Subcutaneous abdominal adipose tissue (tissue), 5 donors: ENCODE measurements at regions not wholly inside any gene's neighbourhood (a gene's known extent, or its start where the extent isn't known, plus 50 kb on each side); places are given as distances from the start of the nearest gene placed in this dataset.

Source experiments
- H3K27ac ChIP-seq: one replicate; pipeline ENCODE4 v1.7.0; 2013; ENCODE audit warnings: low read depth, mild to moderate bottlenecking, inconsistent platforms, low read length, moderate library complexity
- H3K27me3 ChIP-seq, 5 donors: one replicate each; pipeline ENCODE4 v1.7.0; 2013; ENCODE audit warnings: low read length in 5 of 5, inconsistent platforms in 1 of 5; ENCODE audit not compliant: control insufficient read depth in 5 of 5, insufficient read depth in 4 of 5
- H3K36me3 ChIP-seq, 5 donors: one replicate each; pipeline ENCODE4 v1.7.0; 2013; ENCODE audit warnings: low read length in 5 of 5; ENCODE audit not compliant: control insufficient read depth in 5 of 5, insufficient read depth in 5 of 5
- H3K4me1 ChIP-seq, 5 donors: one replicate each; pipeline ENCODE4 v1.7.0; 2013; ENCODE audit warnings: low read length in 5 of 5, mild to moderate bottlenecking in 3 of 5, moderate library complexity in 1 of 5; ENCODE audit not compliant: control insufficient read depth in 5 of 5, insufficient read depth in 5 of 5
- H3K4me3 ChIP-seq, 5 donors: one replicate each; pipeline ENCODE4 v1.7.0; 2013; ENCODE audit warnings: low read length in 5 of 5, low read depth in 1 of 5
- H3K9ac ChIP-seq, 5 donors: one replicate each; pipeline ENCODE4 v1.7.0; 2013; ENCODE audit warnings: low read length in 5 of 5, mild to moderate bottlenecking in 4 of 5, moderate library complexity in 3 of 5
- H3K9me3 ChIP-seq, 5 donors: one replicate each; pipeline ENCODE4 v1.7.0; 2013; ENCODE audit warnings: low read length in 5 of 5; ENCODE audit not compliant: control insufficient read depth in 5 of 5
- donor health status: healthy.
- donor health status: healthy.
- donor health status: healthy.
- donor health status: healthy.
- donor health status: healthy.

- Histone ChIP-seq H3K4me3 (no peak overlapping the region), H3K9ac (no peak overlapping the region), H3K9me3 (no peaks in the 10 kb centered on the region), H3K27ac (no peak overlapping the region), H3K27me3 (no peaks in the 10 kb centered on the region), H3K4me1 (no peaks in the 10 kb centered on the region), H3K36me3 (no peaks in the 10 kb centered on the region)
Measured at GRCh38 chrX:122857734-122858133, 326.3 kb upstream of the GRIA3 start.

DNA sequence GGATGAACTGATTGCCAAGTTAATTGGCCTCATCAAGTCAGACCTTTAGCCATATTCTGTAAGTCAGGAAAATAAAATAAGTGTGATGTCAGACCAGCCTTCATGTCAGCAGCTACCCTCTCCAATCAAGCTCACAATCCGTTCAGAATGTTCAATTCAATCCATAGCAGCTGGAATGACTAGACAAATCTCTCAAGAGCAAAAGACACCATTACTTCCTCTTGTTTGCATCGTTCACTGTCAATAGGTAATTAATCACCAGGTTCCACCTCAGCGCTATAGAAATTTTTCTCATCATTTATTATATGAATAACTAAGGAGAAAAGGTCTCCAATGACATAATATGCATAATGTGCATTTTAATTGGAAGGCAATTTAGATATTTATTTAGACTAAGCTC is 321.0 kb upstream of the GRIA3 start:
- H3K9ac ChIP-seq = no peak overlapping the region
- H3K4me1 ChIP-seq = no peaks in the 10 kb centered on the region
- no peaks in the 10 kb centered on the region for H3K27me3 ChIP-seq
- no peaks in the 10 kb centered on the region for H3K9me3 ChIP-seq
- H3K36me3 ChIP-seq = no peaks in the 10 kb centered on the region
- H3K4me3 ChIP-seq = no peak overlapping the region
- no peak overlapping the region for H3K27ac ChIP-seq

DNA sequence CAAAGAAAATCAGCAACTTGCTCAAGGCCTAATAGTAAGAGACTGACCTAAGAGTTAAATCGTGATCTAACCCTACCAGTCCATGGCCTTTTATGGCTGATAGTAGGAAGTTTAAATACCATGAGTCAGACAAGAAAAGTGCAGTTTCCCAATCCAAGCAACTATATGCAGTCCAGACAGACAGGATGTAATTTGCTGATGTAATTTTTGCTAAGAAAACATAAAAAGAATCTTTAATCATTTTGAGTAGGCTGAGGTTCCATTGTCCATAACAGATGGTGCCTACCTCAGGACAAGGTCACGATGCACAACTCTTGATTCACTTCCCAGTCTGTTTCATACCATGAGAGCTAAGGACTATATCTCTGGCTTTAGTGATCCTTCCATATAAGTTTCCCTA is 317.5 kb upstream of the GRIA3 start:
- H3K9ac ChIP-seq = no peak overlapping the region
- peaks cover 0 to 7% (median 0%) of the 10 kb centered on the region in 5 donors for H3K4me1 ChIP-seq
- H3K4me3 ChIP-seq = no peak overlapping the region
- H3K27ac ChIP-seq = no peak overlapping the region
- H3K9me3 ChIP-seq = no peaks in the 10 kb centered on the region
- no peaks in the 10 kb centered on the region for H3K36me3 ChIP-seq
- H3K27me3 ChIP-seq = no peaks in the 10 kb centered on the region

DNA sequence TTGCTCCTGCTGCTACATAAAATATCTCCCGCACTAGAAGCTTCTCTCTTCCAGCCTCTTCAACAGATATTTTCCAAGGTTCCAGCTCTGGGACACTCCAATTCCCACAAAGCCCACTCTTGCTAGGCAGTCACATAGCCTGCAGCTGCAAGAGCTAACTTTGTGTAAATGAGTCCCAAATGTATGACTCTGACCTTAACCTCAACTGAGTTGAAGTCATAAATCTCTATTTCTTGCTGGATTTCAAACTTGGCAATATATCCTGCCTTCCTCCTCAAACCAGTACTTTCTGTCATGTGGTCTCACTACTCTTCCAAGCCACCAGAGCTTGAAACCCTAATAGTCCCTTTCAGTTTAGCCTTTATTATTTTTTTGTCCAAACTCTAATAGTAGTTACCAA is 315.4 kb upstream of the GRIA3 start:
- H3K4me3 ChIP-seq = no peak overlapping the region
- no peaks in the 10 kb centered on the region for H3K36me3 ChIP-seq
- H3K9ac ChIP-seq = no peak overlapping the region
- peaks cover 0 to 7% (median 0%) of the 10 kb centered on the region in 5 donors for H3K4me1 ChIP-seq
- H3K27ac ChIP-seq = no peak overlapping the region
- no peaks in the 10 kb centered on the region for H3K27me3 ChIP-seq
- no peaks in the 10 kb centered on the region for H3K9me3 ChIP-seq

DNA sequence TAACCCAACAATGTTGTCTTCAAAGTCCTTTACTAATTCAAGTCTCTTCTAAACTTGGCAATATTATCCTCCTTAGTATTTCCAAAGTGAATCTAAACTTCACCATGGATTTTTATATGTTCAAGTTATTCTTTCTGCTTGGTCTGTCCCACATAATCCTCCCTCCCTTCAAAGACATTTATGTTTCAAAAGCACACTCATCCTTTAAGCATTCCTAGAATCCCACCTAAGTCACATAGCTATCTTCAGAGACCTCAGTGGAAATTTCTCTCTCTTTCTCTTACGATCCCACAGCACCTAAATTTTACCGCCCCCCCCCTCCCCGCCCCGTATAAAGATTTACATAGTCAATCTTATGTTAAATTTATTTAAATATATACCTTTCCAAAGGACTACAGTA is 314.9 kb upstream of the GRIA3 start:
- Histone ChIP-seq H3K36me3 (no peaks in the 10 kb centered on the region), H3K9ac (no peak overlapping the region), H3K27ac (no peak overlapping the region), H3K9me3 (no peaks in the 10 kb centered on the region), H3K27me3 (no peaks in the 10 kb centered on the region), H3K4me3 (no peak overlapping the region), H3K4me1 (peaks cover 0 to 7% (median 0%) of the 10 kb centered on the region in 5 donors)

DNA sequence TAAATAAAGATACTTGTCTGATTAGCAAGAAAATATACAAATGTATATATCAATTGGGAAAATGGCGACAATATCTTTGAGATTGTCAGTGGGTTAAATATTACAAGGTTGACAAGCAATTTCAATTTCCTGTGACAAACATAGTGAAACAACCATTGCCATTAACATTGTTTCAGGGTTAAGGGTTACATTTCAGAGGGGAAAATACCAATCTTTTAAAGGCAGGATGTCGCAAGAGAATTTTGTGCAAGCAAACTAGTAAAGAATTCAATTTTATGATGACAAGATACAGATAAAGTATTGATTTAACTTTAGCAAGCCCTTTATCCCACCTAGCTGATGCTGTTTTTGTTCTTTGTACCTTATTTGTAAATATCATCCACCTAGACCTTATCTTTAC is 305.8 kb upstream of the GRIA3 start:
- H3K9me3 ChIP-seq = peaks cover 0 to 8% (median 0%) of the 10 kb centered on the region in 5 donors
- H3K36me3 ChIP-seq = no peaks in the 10 kb centered on the region
- no peaks in the 10 kb centered on the region for H3K4me1 ChIP-seq
- no peaks in the 10 kb centered on the region for H3K27me3 ChIP-seq
- no peak overlapping the region for H3K27ac ChIP-seq
- no peak overlapping the region for H3K9ac ChIP-seq
- H3K4me3 ChIP-seq = no peak overlapping the region

DNA sequence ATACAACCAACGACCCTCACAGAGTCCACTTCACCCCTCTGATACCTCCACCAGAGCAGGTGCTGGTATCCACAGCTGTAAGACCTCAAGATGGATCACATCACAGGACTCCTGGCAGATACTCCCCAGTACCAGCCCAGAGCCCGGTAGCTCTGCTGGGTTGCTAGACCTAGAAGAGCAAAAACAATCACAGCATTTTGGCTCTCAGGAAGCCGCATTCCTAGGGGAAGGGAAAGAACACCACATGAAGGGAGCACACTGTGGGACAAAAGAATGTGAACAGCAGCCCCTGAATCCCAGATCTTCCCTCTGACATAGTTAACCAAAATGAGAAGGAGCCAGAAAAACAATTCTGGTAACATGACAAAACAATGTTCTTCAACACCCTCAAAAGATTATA is 303.1 kb upstream of the GRIA3 start:
- no peaks in the 10 kb centered on the region for H3K4me1 ChIP-seq
- peaks cover 0 to 8% (median 0%) of the 10 kb centered on the region in 5 donors for H3K9me3 ChIP-seq
- H3K4me3 ChIP-seq = no peak overlapping the region
- H3K9ac ChIP-seq = no peak overlapping the region
- H3K36me3 ChIP-seq = no peaks in the 10 kb centered on the region
- H3K27ac ChIP-seq = no peak overlapping the region
- H3K27me3 ChIP-seq = no peaks in the 10 kb centered on the region

GRCh38 chrX:122890729-122891128 is 293.3 kb upstream of the GRIA3 start:
- H3K4me1 ChIP-seq = no peaks in the 10 kb centered on the region
- peaks cover 0 to 8% (median 4%) of the 10 kb centered on the region in 5 donors for H3K9me3 ChIP-seq
- H3K36me3 ChIP-seq = no peaks in the 10 kb centered on the region
- no peaks in the 10 kb centered on the region for H3K27me3 ChIP-seq
- H3K27ac ChIP-seq = no peak overlapping the region
- H3K9ac ChIP-seq = no peak overlapping the region
- H3K4me3 ChIP-seq = no peak overlapping the region

DNA sequence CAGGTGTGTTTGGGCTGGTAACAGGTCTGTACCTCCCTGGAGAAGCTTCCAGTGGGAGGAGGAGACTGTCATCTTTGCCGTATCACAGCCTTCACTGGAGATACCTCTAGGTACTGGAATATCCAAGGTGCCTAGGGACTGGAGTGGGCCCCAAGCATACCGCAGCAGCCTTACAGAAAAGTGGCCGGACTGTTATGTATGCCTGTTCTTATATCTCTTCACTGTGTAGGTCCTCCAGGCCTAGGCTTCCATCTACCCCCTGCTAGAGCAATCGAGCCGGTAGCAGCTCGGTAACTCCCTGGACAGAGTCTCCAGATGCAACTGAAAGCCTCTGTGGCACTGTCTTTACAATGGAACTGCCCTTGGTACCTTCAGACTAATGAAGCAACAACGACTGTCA is 277.4 kb upstream of the GRIA3 start:
- Histone ChIP-seq H3K4me1 (no peaks in the 10 kb centered on the region), H3K36me3 (no peaks in the 10 kb centered on the region), H3K9ac (no peak overlapping the region), H3K27me3 (no peaks in the 10 kb centered on the region), H3K9me3 (peaks cover 0 to 27% (median 7%) of the 10 kb centered on the region in 5 donors), H3K27ac (no peak overlapping the region), H3K4me3 (no peak overlapping the region)

DNA sequence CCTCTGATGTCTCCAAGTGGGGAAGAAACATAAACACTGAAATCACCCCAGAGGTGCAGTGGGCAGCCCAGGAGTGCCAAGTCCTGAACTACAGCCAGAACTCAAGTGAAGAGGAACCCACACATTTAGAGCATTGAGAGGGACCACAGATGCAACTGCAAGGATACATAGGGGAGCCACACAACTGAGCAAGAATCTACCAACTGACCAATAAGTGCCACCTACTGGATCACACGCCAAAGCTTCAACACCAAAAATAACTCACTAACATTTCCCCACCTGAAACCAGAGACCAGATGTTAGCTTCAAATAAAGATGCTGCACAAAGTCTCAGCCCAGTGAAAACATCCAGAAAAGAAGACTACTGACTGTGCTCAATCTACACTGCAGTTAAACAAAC is 276.7 kb upstream of the GRIA3 start:
- Histone ChIP-seq H3K4me3 (no peak overlapping the region), H3K9me3 (peaks cover 0 to 27% (median 7%) of the 10 kb centered on the region in 5 donors), H3K9ac (no peak overlapping the region), H3K27me3 (no peaks in the 10 kb centered on the region), H3K27ac (no peak overlapping the region), H3K36me3 (no peaks in the 10 kb centered on the region), H3K4me1 (no peaks in the 10 kb centered on the region)

- H3K4me3 ChIP-seq = no peak overlapping the region
- no peaks in the 10 kb centered on the region for H3K4me1 ChIP-seq
- peaks cover 3 to 26% (median 12%) of the 10 kb centered on the region in 5 donors for H3K9me3 ChIP-seq
- H3K9ac ChIP-seq = no peak overlapping the region
- no peaks in the 10 kb centered on the region for H3K27me3 ChIP-seq
- no peaks in the 10 kb centered on the region for H3K36me3 ChIP-seq
- H3K27ac ChIP-seq = no peak overlapping the region
Measured at GRCh38 chrX:122910697-122911096, 273.4 kb upstream of the GRIA3 start.
